A673 (cell line): ENCODE measurements at regions not wholly inside any gene's neighbourhood (a gene's known extent, or its start where the extent isn't known, plus 50 kb on each side); places are given as distances from the start of the nearest gene placed in this dataset.

Experiments
- BruUV-seq: library from RNA; stranded (reverse); fragments of 400-500 nt; replicated peaks from 2 replicates; lab custom pipeline; 2021; lab: Mats Ljungman, UMichigan
- CTCF ChIA-PET: fragments of 300-600 bp; sonication (Branson Sonifier 250); formaldehyde crosslinking; loops from one replicate; lab custom pipeline; 2022; ENCODE audit warnings: antibody characterized with exemption; lab: Charles Lee
- POLR2A ChIA-PET: fragments of 300-600 bp; sonication (Branson Sonifier 250); formaldehyde crosslinking; loops from one replicate; lab custom pipeline; 2022; ENCODE audit warnings: antibody characterized with exemption; ENCODE audit not compliant: low non-redundant PET; lab: Charles Lee
- DNase-seq: peaks from one replicate; pipeline ENCODE4 v3.0.0-alpha.2; 2015; ENCODE audit warnings: low spot score
- H3K27ac ChIP-seq: fragments of 200-600 bp; sonication (generic); 2 replicates; pipeline ENCODE4 v1.5.1; 2016; ENCODE audit warnings: mixed run types, low read depth, mild to moderate bottlenecking, mixed read lengths, antibody characterized with exemption, low read length; ENCODE audit not compliant: poor library complexity, severe bottlenecking
- H3K27me3 ChIP-seq: fragments of 200-600 bp; sonication (generic); replicated peaks from 2 replicates; pipeline ENCODE4 v1.6.1; 2017; ENCODE audit warnings: mixed run types, low read depth, mild to moderate bottlenecking, mixed read lengths, antibody characterized with exemption, low read length; ENCODE audit not compliant: insufficient read depth, poor library complexity
- H3K36me3 ChIP-seq: fragments of 200-600 bp; sonication (generic); 2 replicates; pipeline ENCODE4 v1.6.1; 2016; ENCODE audit warnings: mixed run types, mild to moderate bottlenecking, mixed read lengths, antibody characterized with exemption, low read length; ENCODE audit not compliant: insufficient read depth, poor library complexity, severe bottlenecking
- H3K4me1 ChIP-seq: fragments of 200-600 bp; sonication (generic); 2 replicates; pipeline ENCODE4 v1.6.1; 2017; ENCODE audit warnings: mixed run types, mild to moderate bottlenecking, mixed read lengths, antibody characterized with exemption, low read length; ENCODE audit not compliant: insufficient read depth, poor library complexity, severe bottlenecking
- H3K4me3 ChIP-seq: fragments of 200-600 bp; sonication (generic); 2 replicates; pipeline ENCODE4 v1.5.1; 2016; ENCODE audit warnings: low read depth, mixed run types, mild to moderate bottlenecking, mixed read lengths, low read length; ENCODE audit not compliant: poor library complexity, severe bottlenecking
- H3K9me3 ChIP-seq: fragments of 200-600 bp; sonication (generic); 2 replicates; pipeline ENCODE4 v1.6.1; 2016; ENCODE audit warnings: mixed run types, low read depth, mild to moderate bottlenecking, mixed read lengths, antibody characterized with exemption, low read length; ENCODE audit not compliant: poor library complexity, severe bottlenecking
- CTCF ChIP-seq: fragments of 300-800, 200-600 bp; sonication (generic); conservative IDR thresholded peaks from 2 replicates; pipeline ENCODE4 v1.5.1; 2017; ENCODE audit warnings: low read depth, mild to moderate bottlenecking, antibody characterized with exemption, low read length, moderate library complexity, mixed read lengths
- EZH2 ChIP-seq: fragments of 200-600 bp; sonication (generic); IDR thresholded peaks from 2 replicates; pipeline ENCODE4 v1.6.1; 2017; ENCODE audit warnings: borderline replicate concordance, low read depth, mild to moderate bottlenecking, mixed read lengths, antibody characterized with exemption, low read length; ENCODE audit not compliant: poor library complexity, severe bottlenecking
- intact Hi-C: fragments of 100-400 bp; cut with micrococcal nuclease; formaldehyde crosslinking; loops from one replicate; pipeline ENCODE4 v1.10.0; 2022; ENCODE audit not compliant: unreplicated experiment

- no peaks in the 10 kb centered on the region for H3K4me1 ChIP-seq
- POLR2A ChIA-PET: no interaction called here
- DNase-seq: no peak
- no TSS peak for BruUV-seq
- H3K4me3 ChIP-seq: no peak overlapping the region
- intact Hi-C loops: loop anchor here (5.0 kb wide), 1 partner anchor 51 kb away; no protein-coding TSS in a partner anchor
- no peak overlapping the region for H3K27ac ChIP-seq
- peaks cover 39% of the 10 kb centered on the region for H3K27me3 ChIP-seq
- TF ChIP-seq EZH2 (no peak), CTCF (no peak)
- H3K9me3 ChIP-seq: no peaks in the 10 kb centered on the region
- H3K36me3 ChIP-seq: no peaks in the 10 kb centered on the region
- CTCF ChIA-PET: no interaction called here
Measured at GRCh38 chr18:22253676-22254075, 84.3 kb downstream of the GATA6 start.

GRCh38 chr18:22253156-22253555 lies 83.8 kb downstream of the GATA6 start:
- H3K4me1 ChIP-seq: no peaks in the 10 kb centered on the region
- intact Hi-C loops: loop anchor here (5.0 kb wide), 1 partner anchor 51 kb away; no protein-coding TSS in a partner anchor
- no peak overlapping the region for H3K4me3 ChIP-seq
- TF ChIP-seq CTCF (no peak), EZH2 (no peak)
- no peak overlapping the region for H3K27ac ChIP-seq
- no TSS peak for BruUV-seq
- DNase-seq: no peak
- H3K9me3 ChIP-seq: no peaks in the 10 kb centered on the region
- peaks cover 44% of the 10 kb centered on the region for H3K27me3 ChIP-seq
- ChIA-PET POLR2A (no interaction called here), CTCF (no interaction called here)
- H3K36me3 ChIP-seq: no peaks in the 10 kb centered on the region
